ENCODE measurements at regions not wholly inside any gene's neighbourhood (a gene's known extent, or its start where the extent isn't known, plus 50 kb on each side); places are given as distances from the start of the nearest gene placed in this dataset.
"Not testable (repeated sequence)": the region's sequence is repeated elsewhere in the genome, so short reads cannot be mapped to it uniquely, and the experiment has no call there.

GRCh38 chr5:176045442-176045841 lies 77.3 kb upstream of the THOC3 start:
- TF ChIP-seq CTCF, POLR2A (IDR thresholded peaks at IDR 0.05): not testable (repeated sequence)

All from suprapubic skin (tissue), 3 donors.